Endothelial cell of umbilical vein (primary cell): ENCODE measurements at regions not wholly inside any gene's neighbourhood (a gene's known extent, or its start where the extent isn't known, plus 50 kb on each side); places are given as distances from the start of the nearest gene placed in this dataset.

Source experiments
- CTCF ChIP-seq, 2 donors: IDR thresholded peaks; 1 replicate in 1 of 2; 2 replicates in 1 of 2; pipeline ENCODE4 v1.5.1; 2011; ENCODE audit warnings: low read length in 2 of 2, mild to moderate bottlenecking in 2 of 2, moderate library complexity in 2 of 2, control low read depth in 1 of 2, inconsistent platforms in 1 of 2, low read depth in 1 of 2; ENCODE audit not compliant: insufficient read depth in 1 of 2; ENCODE audit errors: extremely low read depth in 1 of 2
- EZH2 ChIP-seq: IDR thresholded peaks from 2 replicates; pipeline ENCODE4 v1.6.1; 2012; ENCODE audit warnings: borderline replicate concordance, low read depth, mild to moderate bottlenecking, moderate library complexity, low read length, inconsistent platforms; ENCODE audit not compliant: severe bottlenecking
- GATA2 ChIP-seq: IDR thresholded peaks from 2 replicates; pipeline ENCODE4 v1.7.0; 2011; ENCODE audit warnings: low read depth, mild to moderate bottlenecking, moderate library complexity, mixed read lengths, low read length; ENCODE audit not compliant: insufficient read length, insufficient read depth
- JUN ChIP-seq: IDR thresholded peaks from 2 replicates; pipeline ENCODE4 v1.6.1; 2011; ENCODE audit warnings: borderline replicate concordance, low read depth; ENCODE audit not compliant: insufficient read length, insufficient read depth
- POLR2A ChIP-seq: IDR thresholded peaks from 2 replicates; pipeline ENCODE4 v1.6.1; 2012; ENCODE audit warnings: low read depth, mild to moderate bottlenecking, control low read depth, low read length
- POLR2AphosphoS5 ChIP-seq: IDR thresholded peaks from 2 replicates; pipeline ENCODE4 v1.6.1; 2012; ENCODE audit warnings: low read depth, mild to moderate bottlenecking, control low read depth, low read length, moderate library complexity; ENCODE audit not compliant: insufficient read depth

GRCh38 chrX:115363897-115364296 lies 74.4 kb downstream of the LUZP4 start:
- TF ChIP-seq CTCF (IDR thresholded peaks at IDR 0.05; ENCODE audit: extremely low read depth in 1 of 2, insufficient read depth in 1 of 2, low read depth in 1 of 2, low read length in 2 of 2) (no peak), POLR2A (no peak), POLR2AphosphoS5 (no peak), JUN (no peak), EZH2 (no peak), GATA2 (no peak)
